GM12878 (cell line): ENCODE measurements at regions not wholly inside any gene's neighbourhood (a gene's known extent, or its start where the extent isn't known, plus 50 kb on each side); places are given as distances from the start of the nearest gene placed in this dataset.

Experiments used
- CREB1 ChIP-seq: IDR thresholded peaks from 2 replicates; pipeline ENCODE4 v1.6.1; 2012; ENCODE audit warnings: low read depth, mild to moderate bottlenecking, inconsistent platforms
- EZH2 ChIP-seq: IDR thresholded peaks from 2 replicates; pipeline ENCODE4 v1.6.1; 2012; ENCODE audit warnings: low read depth, mild to moderate bottlenecking, control low read depth, inconsistent platforms, low read length, borderline replicate concordance; ENCODE audit not compliant: control insufficient read depth
- FOXK2 ChIP-seq: fragments of 450-650 bp; IDR thresholded peaks from 2 replicates; pipeline ENCODE4 v1.6.1; 2017; ENCODE audit warnings: mild to moderate bottlenecking, moderate library complexity
- GABPA ChIP-seq: IDR thresholded peaks from 2 replicates; pipeline ENCODE4 v1.6.1; 2014; ENCODE audit warnings: antibody characterized with exemption, low read depth, mild to moderate bottlenecking, inconsistent platforms
- NR2C1 ChIP-seq: fragments of 450-650 bp; IDR thresholded peaks from 2 replicates; pipeline ENCODE4 v1.6.1; 2017; ENCODE audit warnings: antibody characterized with exemption, mild to moderate bottlenecking, moderate library complexity
- POLR2A ChIP-seq: IDR thresholded peaks from 2 replicates; pipeline ENCODE4 v1.6.1; 2011; ENCODE audit warnings: low read depth, mild to moderate bottlenecking, low read length
- TF ChIP-seq, protein P1 (sequence below), 3 experiments: IDR thresholded peaks in 2 of 3; conservative IDR thresholded peaks in 1 of 3; 2 replicates each; pipeline ENCODE4 v1.5.1; 2011; ENCODE audit warnings: low read depth in 3 of 3, low read length in 3 of 3, mild to moderate bottlenecking in 3 of 3, control low read depth in 2 of 3, moderate library complexity in 2 of 3, inconsistent platforms in 1 of 3, mixed read lengths in 1 of 3; ENCODE audit not compliant: control insufficient read depth in 2 of 3, insufficient read depth in 1 of 3; ENCODE audit errors: extremely low read depth in 1 of 3
- TF ChIP-seq, protein P2 (sequence below): IDR thresholded peaks from 2 replicates; pipeline ENCODE4 v1.6.1; 2012; ENCODE audit warnings: mild to moderate bottlenecking, low read depth, low read length

DNA sequence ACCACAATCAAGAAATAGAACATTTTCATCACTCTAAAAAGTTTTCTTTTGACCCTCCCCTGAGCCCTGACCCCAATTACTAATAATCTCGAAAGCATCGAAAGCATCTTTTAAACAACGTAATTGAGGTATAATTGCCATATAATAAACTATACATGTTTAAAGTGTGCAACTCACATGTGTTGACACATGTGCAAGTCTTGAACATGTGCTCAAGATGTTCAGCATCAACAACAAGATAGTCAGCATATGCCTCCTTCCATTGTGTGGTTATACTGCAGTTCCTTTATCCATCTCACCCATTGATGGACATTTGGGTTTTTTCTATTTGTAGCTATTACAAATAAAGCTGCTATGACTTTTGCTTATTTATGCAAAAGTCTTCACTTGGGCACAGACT lies 90.7 kb downstream of the RIPK4 start:
- TF ChIP-seq, protein P1, sequence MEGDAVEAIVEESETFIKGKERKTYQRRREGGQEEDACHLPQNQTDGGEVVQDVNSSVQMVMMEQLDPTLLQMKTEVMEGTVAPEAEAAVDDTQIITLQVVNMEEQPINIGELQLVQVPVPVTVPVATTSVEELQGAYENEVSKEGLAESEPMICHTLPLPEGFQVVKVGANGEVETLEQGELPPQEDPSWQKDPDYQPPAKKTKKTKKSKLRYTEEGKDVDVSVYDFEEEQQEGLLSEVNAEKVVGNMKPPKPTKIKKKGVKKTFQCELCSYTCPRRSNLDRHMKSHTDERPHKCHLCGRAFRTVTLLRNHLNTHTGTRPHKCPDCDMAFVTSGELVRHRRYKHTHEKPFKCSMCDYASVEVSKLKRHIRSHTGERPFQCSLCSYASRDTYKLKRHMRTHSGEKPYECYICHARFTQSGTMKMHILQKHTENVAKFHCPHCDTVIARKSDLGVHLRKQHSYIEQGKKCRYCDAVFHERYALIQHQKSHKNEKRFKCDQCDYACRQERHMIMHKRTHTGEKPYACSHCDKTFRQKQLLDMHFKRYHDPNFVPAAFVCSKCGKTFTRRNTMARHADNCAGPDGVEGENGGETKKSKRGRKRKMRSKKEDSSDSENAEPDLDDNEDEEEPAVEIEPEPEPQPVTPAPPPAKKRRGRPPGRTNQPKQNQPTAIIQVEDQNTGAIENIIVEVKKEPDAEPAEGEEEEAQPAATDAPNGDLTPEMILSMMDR (IDR thresholded peaks at IDR 0.05 in 2 of 3, conservative IDR thresholded peaks at IDR 0.05 in 1 of 3; ENCODE audit: control insufficient read depth in 2 of 3, extremely low read depth in 1 of 3, insufficient read depth in 1 of 3, low read depth in 3 of 3, low read length in 3 of 3): no peak
- TF ChIP-seq CREB1 (no peak), NR2C1 (no peak), POLR2A (no peak), FOXK2 (no peak), GABPA (no peak), EZH2 (no peak)
- TF ChIP-seq, protein P2, sequence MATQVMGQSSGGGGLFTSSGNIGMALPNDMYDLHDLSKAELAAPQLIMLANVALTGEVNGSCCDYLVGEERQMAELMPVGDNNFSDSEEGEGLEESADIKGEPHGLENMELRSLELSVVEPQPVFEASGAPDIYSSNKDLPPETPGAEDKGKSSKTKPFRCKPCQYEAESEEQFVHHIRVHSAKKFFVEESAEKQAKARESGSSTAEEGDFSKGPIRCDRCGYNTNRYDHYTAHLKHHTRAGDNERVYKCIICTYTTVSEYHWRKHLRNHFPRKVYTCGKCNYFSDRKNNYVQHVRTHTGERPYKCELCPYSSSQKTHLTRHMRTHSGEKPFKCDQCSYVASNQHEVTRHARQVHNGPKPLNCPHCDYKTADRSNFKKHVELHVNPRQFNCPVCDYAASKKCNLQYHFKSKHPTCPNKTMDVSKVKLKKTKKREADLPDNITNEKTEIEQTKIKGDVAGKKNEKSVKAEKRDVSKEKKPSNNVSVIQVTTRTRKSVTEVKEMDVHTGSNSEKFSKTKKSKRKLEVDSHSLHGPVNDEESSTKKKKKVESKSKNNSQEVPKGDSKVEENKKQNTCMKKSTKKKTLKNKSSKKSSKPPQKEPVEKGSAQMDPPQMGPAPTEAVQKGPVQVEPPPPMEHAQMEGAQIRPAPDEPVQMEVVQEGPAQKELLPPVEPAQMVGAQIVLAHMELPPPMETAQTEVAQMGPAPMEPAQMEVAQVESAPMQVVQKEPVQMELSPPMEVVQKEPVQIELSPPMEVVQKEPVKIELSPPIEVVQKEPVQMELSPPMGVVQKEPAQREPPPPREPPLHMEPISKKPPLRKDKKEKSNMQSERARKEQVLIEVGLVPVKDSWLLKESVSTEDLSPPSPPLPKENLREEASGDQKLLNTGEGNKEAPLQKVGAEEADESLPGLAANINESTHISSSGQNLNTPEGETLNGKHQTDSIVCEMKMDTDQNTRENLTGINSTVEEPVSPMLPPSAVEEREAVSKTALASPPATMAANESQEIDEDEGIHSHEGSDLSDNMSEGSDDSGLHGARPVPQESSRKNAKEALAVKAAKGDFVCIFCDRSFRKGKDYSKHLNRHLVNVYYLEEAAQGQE: no peak
